Activated CD4-positive, alpha-beta memory T cell treated with anti-CD3 and anti-CD28 coated beads for 36 hours (primary cell): ENCODE measurements at regions not wholly inside any gene's neighbourhood (a gene's known extent, or its start where the extent isn't known, plus 50 kb on each side); places are given as distances from the start of the nearest gene placed in this dataset.

Experiments used
- CTCF ChIA-PET: fragments of 350-600 bp; sonication (Branson Sonifier 250); formaldehyde crosslinking; loops from one replicate; lab custom pipeline; 2021; ENCODE audit warnings: antibody characterized with exemption, inconsistent platforms; lab: Charles Lee
- POLR2A ChIA-PET: fragments of 350-600 bp; sonication (Branson Sonifier 250); formaldehyde crosslinking; loops from one replicate; lab custom pipeline; 2021; ENCODE audit warnings: antibody characterized with exemption; lab: Charles Lee
- DNase-seq: peaks from one replicate; pipeline ENCODE4 v3.0.0-alpha.2; 2020
- H3K27ac Mint-ChIP-seq: one replicate; pipeline ENCODE4 v1.8.0; 2021; ENCODE audit warnings: mixed read lengths
- H3K27me3 Mint-ChIP-seq: one replicate; pipeline ENCODE4 v1.8.0; 2021; ENCODE audit warnings: mixed read lengths
- H3K36me3 Mint-ChIP-seq: one replicate; pipeline ENCODE4 v1.8.0; 2021; ENCODE audit warnings: mixed read lengths
- H3K4me1 Mint-ChIP-seq: one replicate; pipeline ENCODE4 v1.8.0; 2021; ENCODE audit warnings: low read depth, mixed read lengths
- H3K4me3 Mint-ChIP-seq: one replicate; pipeline ENCODE4 v1.8.0; 2021; ENCODE audit warnings: mild to moderate bottlenecking, mixed read lengths
- H3K9me3 Mint-ChIP-seq: one replicate; pipeline ENCODE4 v1.8.0; 2021; ENCODE audit warnings: mixed read lengths
- intact Hi-C: fragments of 100-400 bp; cut with micrococcal nuclease; formaldehyde crosslinking; loops from one replicate; pipeline ENCODE4 v1.15.1; 2023

DNA sequence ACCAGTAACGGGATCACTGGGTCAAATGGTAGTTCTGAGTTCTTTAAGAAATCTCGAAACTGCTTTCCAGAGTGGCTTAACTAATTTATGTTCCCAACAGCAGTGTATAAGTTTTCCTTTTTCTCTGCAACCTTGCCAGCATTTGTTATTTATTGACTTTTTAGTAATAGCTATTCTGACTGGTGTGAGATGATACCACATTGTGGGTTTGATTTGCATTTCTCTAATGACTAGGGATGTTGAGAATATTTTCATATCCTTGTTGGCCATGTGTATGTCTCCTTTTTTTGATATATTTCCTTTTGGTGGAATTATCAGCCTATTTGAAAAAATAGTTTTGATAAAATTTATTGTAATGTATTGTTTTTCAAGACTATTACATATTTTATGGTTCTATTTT is 701.2 kb upstream of the FBXO33 start:
- ChIA-PET POLR2A (no interaction called here), CTCF (no interaction called here)
- Mint-ChIP-seq H3K9me3 (peaks cover 21% of the 10 kb centered on the region), H3K36me3 (no peaks in the 10 kb centered on the region), H3K27me3 (no peaks in the 10 kb centered on the region), H3K4me1 (no peaks in the 10 kb centered on the region), H3K4me3 (no peak overlapping the region), H3K27ac (no peak overlapping the region)
- DNase-seq = no peak
- intact Hi-C loops = no loop called here

DNA sequence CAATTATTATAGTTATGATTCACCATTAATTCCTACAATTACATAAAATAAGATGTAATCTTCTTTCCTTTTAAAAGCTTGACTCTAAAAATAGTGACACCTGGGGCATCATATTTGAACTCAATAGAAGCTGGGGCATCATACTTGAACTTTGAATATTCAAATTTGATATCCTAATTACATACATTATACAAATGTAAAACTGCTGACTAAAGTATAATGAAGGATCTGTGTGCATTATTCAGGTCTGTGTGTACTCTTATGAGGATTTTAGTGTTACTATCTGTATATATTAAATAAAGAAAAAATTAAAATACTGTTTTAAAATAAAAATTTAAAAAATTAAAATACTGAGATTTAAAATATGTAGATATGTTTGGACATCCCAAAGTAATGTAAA is 696.9 kb upstream of the FBXO33 start:
- H3K9me3 Mint-ChIP-seq = peaks cover 16% of the 10 kb centered on the region
- no peaks in the 10 kb centered on the region for H3K36me3 Mint-ChIP-seq
- ChIA-PET POLR2A (no interaction called here), CTCF (no interaction called here)
- intact Hi-C loops = no loop called here
- no peaks in the 10 kb centered on the region for H3K27me3 Mint-ChIP-seq
- DNase-seq = no peak
- no peak overlapping the region for H3K27ac Mint-ChIP-seq
- H3K4me3 Mint-ChIP-seq = no peak overlapping the region
- no peaks in the 10 kb centered on the region for H3K4me1 Mint-ChIP-seq

DNA sequence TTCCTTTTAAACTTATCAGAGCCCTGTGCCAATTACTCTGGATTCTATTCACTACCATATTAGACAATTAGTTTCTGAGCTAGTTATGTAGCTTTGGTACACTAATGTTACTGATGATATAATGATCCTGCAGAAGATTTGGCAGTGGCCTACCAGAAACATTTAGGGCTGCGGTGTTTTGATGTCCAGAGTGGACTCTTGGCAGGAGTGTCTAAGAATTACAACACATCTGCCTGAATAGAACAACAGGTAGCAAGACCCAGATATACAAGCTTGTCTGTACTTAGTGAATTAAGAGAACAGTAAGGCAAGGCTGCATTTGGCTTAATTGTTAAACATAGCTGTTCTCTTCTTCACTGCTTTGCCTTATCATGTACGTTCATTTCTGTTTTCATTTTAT is 691.6 kb upstream of the FBXO33 start:
- DNase-seq = no peak
- Mint-ChIP-seq H3K27ac (no peak overlapping the region), H3K4me1 (no peaks in the 10 kb centered on the region), H3K4me3 (no peak overlapping the region), H3K36me3 (no peaks in the 10 kb centered on the region), H3K27me3 (no peaks in the 10 kb centered on the region), H3K9me3 (no peaks in the 10 kb centered on the region)
- intact Hi-C loops = no loop called here
- POLR2A ChIA-PET = no interaction called here
- CTCF ChIA-PET = no interaction called here

DNA sequence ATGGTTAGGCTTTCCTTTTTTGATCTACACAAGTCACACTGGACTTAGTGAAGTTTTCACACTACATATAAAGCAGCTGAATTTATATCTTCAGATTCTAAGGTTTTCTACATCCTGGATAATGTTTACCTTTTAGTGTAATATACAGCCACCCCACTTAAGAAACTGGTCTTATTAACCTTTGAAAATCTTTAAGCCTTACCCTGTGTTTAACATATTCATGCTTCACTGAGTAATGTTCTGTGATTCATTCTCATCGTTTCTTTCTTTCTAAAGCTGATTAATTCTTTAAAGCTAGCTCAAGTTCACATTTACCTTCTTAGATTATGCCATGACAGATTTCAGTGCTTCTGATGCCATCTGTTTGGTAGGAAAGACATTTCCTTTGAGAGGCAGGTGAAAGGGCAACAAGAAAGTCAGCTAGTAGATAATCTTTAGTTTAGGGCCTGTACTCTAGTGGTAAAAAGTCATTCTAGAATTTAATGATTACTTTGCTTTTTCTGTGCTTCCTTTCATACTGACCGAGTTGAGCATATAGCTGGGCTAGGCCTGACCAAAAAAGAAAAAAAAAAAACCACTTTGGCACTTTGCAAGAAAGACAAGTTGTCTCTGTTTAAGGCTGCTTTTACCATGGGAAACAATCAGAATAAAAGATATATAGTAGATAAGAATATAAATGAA is 690.9 kb upstream of the FBXO33 start:
- ChIA-PET CTCF (no interaction called here), POLR2A (no interaction called here)
- DNase-seq = no peak
- no peaks in the 10 kb centered on the region for H3K27me3 Mint-ChIP-seq
- intact Hi-C loops = no loop called here
- no peaks in the 10 kb centered on the region for H3K36me3 Mint-ChIP-seq
- no peaks in the 10 kb centered on the region for H3K4me1 Mint-ChIP-seq
- H3K4me3 Mint-ChIP-seq = no peak overlapping the region
- H3K9me3 Mint-ChIP-seq = no peaks in the 10 kb centered on the region
- no peak overlapping the region for H3K27ac Mint-ChIP-seq

DNA sequence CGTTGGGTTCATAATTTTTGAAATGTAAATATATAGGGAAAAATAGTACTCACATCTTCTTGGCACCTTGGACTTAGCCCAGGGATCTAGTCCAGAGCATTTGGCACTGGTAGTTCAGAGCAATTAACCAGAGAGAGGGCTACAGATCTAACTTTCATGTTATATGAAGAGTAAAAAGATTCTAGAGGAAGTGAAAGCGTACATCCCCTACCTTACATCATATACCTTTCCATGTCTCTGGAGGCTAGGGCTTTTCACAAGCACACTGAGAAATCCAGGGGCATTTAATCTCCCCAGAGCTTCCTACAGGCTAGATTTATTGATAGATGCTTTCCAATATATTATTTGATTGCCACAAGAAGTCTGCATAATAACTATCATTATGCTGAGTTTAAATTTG is 687.5 kb upstream of the FBXO33 start:
- no peak overlapping the region for H3K4me3 Mint-ChIP-seq
- CTCF ChIA-PET = no interaction called here

DNA sequence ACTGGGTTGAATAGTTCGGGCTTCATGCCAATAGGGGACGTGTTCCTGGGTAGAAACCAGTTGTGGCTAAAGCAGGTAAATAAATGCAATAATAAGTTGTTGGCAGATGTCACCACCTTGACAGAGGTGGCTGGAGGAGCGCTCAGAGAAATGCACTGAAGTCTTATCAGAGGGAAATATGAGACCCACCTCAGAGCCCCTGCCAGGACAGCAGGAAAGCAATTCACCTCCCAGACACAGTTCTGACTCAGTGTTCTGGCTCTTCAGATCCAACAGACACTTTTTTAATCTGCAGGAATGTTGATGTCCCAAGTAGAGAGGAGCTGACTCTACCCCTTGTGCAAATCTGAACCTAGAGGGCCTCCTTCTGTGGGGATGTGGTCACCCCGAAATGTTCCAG is 687.1 kb upstream of the FBXO33 start:
- intact Hi-C loops = no loop called here

More for the DNA sequence above, 687.5 kb upstream of the FBXO33 start:
- Mint-ChIP-seq H3K36me3 (no peaks in the 10 kb centered on the region), H3K27me3 (no peaks in the 10 kb centered on the region), H3K27ac (no peak overlapping the region), H3K4me1 (no peaks in the 10 kb centered on the region), H3K9me3 (peaks cover 2% of the 10 kb centered on the region)
- intact Hi-C loops = no loop called here
- POLR2A ChIA-PET = no interaction called here
- DNase-seq = no peak

DNA sequence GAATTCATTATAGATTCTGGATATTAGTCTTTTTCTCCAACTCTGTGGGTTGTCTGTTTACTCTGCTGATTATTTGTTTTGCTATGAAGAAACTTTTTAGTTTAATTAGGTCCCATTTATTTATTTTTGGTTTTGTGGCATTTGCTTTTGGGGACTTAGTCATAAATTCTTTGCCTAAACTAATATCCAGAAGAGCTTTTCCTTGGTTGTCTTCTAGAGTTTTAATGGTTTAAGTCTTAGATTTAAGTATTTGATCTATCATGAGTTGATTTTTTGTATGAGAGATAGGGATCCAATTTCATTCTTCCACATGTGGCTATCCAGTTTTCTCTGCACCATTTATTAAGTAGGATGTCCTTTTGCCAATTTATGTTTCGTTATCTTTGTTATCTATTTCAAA is 683.4 kb upstream of the FBXO33 start:
- intact Hi-C loops = no loop called here
- H3K36me3 Mint-ChIP-seq = no peaks in the 10 kb centered on the region
- H3K4me1 Mint-ChIP-seq = no peaks in the 10 kb centered on the region
- ChIA-PET POLR2A (no interaction called here), CTCF (no interaction called here)
- no peak overlapping the region for H3K27ac Mint-ChIP-seq
- no peaks in the 10 kb centered on the region for H3K27me3 Mint-ChIP-seq
- no peak overlapping the region for H3K4me3 Mint-ChIP-seq
- DNase-seq = no peak
- peaks cover 2% of the 10 kb centered on the region for H3K9me3 Mint-ChIP-seq

More for the DNA sequence above, 687.1 kb upstream of the FBXO33 start:
- ChIA-PET POLR2A (no interaction called here), CTCF (no interaction called here)
- DNase-seq = no peak
- H3K36me3 Mint-ChIP-seq = no peaks in the 10 kb centered on the region
- H3K27ac Mint-ChIP-seq = no peak overlapping the region
- no peak overlapping the region for H3K4me3 Mint-ChIP-seq
- peaks cover 2% of the 10 kb centered on the region for H3K9me3 Mint-ChIP-seq
- no peaks in the 10 kb centered on the region for H3K27me3 Mint-ChIP-seq
- no peaks in the 10 kb centered on the region for H3K4me1 Mint-ChIP-seq

DNA sequence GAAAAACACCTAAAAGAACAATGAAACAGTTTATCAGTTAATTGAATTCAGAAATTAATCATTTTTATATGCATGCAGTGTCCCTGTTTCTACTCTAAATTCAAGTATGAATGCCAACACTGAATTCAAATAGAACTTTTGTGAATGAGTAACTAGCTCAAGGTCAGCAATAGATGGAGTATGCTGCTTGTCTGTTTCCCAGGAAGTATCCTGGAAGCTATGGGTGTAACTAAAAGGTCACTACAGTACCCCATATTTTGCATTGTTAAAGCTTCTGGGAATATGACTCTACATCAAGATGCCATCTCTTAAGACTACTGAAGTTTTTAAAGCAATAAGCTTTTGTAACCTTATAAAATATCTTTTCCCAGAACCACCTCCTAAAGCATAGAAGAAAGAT is 681.4 kb upstream of the FBXO33 start:
- Mint-ChIP-seq H3K27ac (no peak overlapping the region), H3K36me3 (no peaks in the 10 kb centered on the region), H3K4me1 (no peaks in the 10 kb centered on the region), H3K4me3 (no peak overlapping the region), H3K27me3 (no peaks in the 10 kb centered on the region), H3K9me3 (peaks cover 2% of the 10 kb centered on the region)
- intact Hi-C loops = no loop called here
- no peak for DNase-seq
- POLR2A ChIA-PET = no interaction called here
- CTCF ChIA-PET = no interaction called here

DNA sequence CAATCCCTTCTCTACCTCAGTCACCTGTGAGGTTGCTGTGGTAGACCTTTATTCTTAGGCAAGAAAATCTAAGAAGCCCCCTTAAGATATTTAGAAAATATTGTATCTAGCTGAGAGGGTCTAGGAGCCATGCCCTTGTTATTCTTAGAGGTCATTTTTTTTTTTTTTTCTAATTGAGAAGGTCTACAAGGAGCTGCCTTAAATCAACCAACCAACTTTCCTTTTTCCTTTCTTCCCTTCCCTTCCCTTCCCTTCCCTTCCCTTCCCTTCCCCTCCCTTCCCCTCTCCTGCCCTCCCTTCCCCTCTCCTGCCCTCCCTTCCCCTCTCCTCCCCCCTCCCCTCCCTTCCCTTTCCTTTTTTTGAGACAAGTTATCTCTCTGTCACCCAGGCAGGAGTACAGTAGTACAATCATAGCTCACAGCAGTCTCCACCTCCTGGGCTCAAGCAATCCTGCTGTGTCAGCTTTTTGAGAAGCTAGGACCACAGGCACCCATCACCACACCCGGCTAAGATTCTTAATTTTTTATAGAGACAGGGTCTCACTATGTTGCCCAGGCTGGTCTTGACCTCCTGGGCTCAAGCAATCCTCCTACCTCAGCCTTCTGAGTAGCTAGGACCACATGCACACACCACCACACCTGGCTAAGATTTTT is 668.4 kb upstream of the FBXO33 start:
- intact Hi-C loops = no loop called here
- Mint-ChIP-seq H3K4me1 (no peaks in the 10 kb centered on the region), H3K9me3 (peaks cover 19% of the 10 kb centered on the region), H3K27me3 (no peaks in the 10 kb centered on the region), H3K4me3 (no peak overlapping the region), H3K36me3 (no peaks in the 10 kb centered on the region), H3K27ac (no peak overlapping the region)
- DNase-seq = no peak
- ChIA-PET POLR2A (no interaction called here), CTCF (no interaction called here)

DNA sequence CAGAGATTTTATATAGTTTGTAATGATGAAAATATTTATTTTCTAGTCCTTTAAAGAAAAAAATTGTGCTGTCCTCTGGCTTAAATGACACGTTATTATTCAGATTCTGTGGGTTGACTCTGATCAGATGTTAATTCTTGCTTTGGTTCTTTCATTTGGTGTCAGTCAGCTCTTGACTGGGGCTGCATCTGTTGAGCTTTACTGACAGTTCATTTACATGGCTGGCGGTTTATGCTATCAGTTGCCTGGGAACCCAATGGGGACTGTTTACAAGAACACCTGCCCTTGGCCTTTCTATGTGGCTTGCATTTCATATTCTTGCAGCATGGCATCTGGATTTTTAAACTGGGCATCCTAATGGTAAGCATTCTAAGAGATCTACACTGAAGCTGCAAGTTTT is 667.1 kb upstream of the FBXO33 start:
- CTCF ChIA-PET = no interaction called here
- no peak overlapping the region for H3K27ac Mint-ChIP-seq
- H3K4me1 Mint-ChIP-seq = no peaks in the 10 kb centered on the region
- peaks cover 8% of the 10 kb centered on the region for H3K9me3 Mint-ChIP-seq
- H3K36me3 Mint-ChIP-seq = no peaks in the 10 kb centered on the region
- no peak for DNase-seq
- intact Hi-C loops = no loop called here
- no peaks in the 10 kb centered on the region for H3K27me3 Mint-ChIP-seq
- no peak overlapping the region for H3K4me3 Mint-ChIP-seq
- POLR2A ChIA-PET = no interaction called here

DNA sequence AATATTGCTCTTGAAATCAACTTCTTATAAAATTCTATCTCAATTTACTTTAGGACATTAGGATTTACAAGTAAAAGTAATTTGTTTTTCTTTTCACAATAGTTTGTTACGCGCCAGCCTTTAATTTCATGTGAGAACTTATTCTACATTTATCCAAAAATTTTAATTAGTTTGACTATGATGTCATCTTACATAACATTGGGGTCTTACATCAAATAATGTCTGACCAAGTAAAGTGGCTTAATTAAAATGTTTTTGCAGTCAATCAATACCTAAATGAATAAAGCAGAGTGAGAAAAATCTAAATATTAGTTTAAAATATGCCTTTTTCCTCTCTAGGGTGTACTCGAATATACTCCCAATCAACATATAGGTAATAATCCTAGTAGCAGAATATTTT is 666.2 kb upstream of the FBXO33 start:
- Mint-ChIP-seq H3K36me3 (no peaks in the 10 kb centered on the region), H3K27me3 (no peaks in the 10 kb centered on the region), H3K27ac (no peak overlapping the region), H3K9me3 (no peaks in the 10 kb centered on the region), H3K4me3 (no peak overlapping the region), H3K4me1 (no peaks in the 10 kb centered on the region)
- intact Hi-C loops = no loop called here
- DNase-seq = no peak
- CTCF ChIA-PET = no interaction called here
- POLR2A ChIA-PET = no interaction called here

DNA sequence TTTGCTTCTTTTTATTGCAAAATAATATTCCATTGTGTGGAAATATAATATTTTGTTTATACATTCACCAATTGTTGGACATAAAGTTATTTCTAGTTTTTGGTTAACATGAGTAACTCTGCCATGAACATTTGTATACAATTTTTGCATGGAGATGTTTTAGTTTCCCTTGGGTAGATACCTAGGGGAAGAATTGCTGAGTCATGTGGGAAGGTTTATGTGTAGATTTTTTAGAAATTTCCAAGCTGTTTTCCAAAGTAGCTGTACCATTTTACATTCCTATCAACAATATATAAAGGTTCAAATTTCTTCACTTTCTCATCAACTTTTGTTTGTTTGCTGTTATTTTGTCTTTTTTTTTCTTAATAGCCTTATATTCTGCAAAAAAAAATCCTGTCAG is 664.7 kb upstream of the FBXO33 start:
- Mint-ChIP-seq H3K4me1 (no peaks in the 10 kb centered on the region), H3K27me3 (no peaks in the 10 kb centered on the region), H3K4me3 (no peak overlapping the region), H3K36me3 (no peaks in the 10 kb centered on the region), H3K9me3 (no peaks in the 10 kb centered on the region), H3K27ac (no peak overlapping the region)
- ChIA-PET POLR2A (no interaction called here), CTCF (no interaction called here)
- intact Hi-C loops = no loop called here
- DNase-seq = no peak

DNA sequence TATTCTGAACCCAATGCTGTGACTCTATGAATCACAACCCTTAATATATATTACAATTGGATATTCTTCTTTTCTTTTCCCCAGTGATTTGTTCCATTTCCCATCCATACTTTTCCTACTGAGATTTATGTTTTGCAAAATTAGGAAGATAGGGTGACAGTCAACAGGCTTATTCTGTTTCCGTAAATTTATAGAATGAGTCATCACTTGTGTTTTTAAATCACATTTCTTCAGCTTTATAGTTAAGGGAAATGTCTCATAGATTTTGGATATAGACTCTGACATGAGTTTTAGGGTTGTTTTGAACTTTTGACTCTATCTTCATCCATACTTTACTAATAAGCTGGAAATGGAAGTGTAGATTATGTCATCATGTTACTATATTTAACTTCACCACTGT is 661.6 kb upstream of the FBXO33 start:
- Mint-ChIP-seq H3K4me1 (no peaks in the 10 kb centered on the region), H3K9me3 (no peaks in the 10 kb centered on the region), H3K27me3 (no peaks in the 10 kb centered on the region), H3K36me3 (no peaks in the 10 kb centered on the region), H3K27ac (no peak overlapping the region), H3K4me3 (no peak overlapping the region)
- no peak for DNase-seq
- ChIA-PET POLR2A (no interaction called here), CTCF (no interaction called here)
- intact Hi-C loops = no loop called here
